PC-3 (cell line): ENCODE measurements at regions not wholly inside any gene's neighbourhood (a gene's known extent, or its start where the extent isn't known, plus 50 kb on each side); places are given as distances from the start of the nearest gene placed in this dataset.
"Not testable (repeated sequence)": the region's sequence is repeated elsewhere in the genome, so short reads cannot be mapped to it uniquely, and the experiment has no call there.

Experiments used
- ATAC-seq: fragments of 200-7000 bp; cut with Tn5 transposase; 2 replicates; pipeline ENCODE4 v1.9.1; 2020; ENCODE audit warnings: mild to moderate bottlenecking, moderate library complexity
- BruUV-seq: library from RNA; stranded (reverse); fragments of 400-500 nt; replicated peaks from 2 replicates; lab custom pipeline; 2021; lab: Mats Ljungman, UMichigan
- CTCF ChIA-PET: fragments of 300-600 bp; sonication (Branson Sonifier 250); formaldehyde crosslinking; loops from one replicate; lab custom pipeline; 2022; ENCODE audit warnings: antibody characterized with exemption; lab: Charles Lee
- POLR2A ChIA-PET: fragments of 300-600 bp; sonication (Branson Sonifier 250); formaldehyde crosslinking; loops from one replicate; lab custom pipeline; 2022; ENCODE audit warnings: antibody characterized with exemption; ENCODE audit not compliant: unreplicated experiment; lab: Charles Lee
- DNase-seq: peaks from one replicate; pipeline ENCODE4 v3.0.0-alpha.2; 2015
- H2AFZ ChIP-seq: fragments of 300-600 bp; sonication (generic); 2 replicates; pipeline ENCODE4 v1.6.0; 2016; ENCODE audit warnings: antibody characterized with exemption, low read length
- H3F3A ChIP-seq: fragments of 300-600 bp; sonication (generic); one replicate; pipeline ENCODE4 v1.6.0; 2017; ENCODE audit warnings: antibody characterized with exemption, low read length, control low read depth, mild to moderate bottlenecking; ENCODE audit not compliant: unreplicated experiment
- H3K27ac ChIP-seq: fragments of 300-600 bp; sonication (generic); 2 replicates; pipeline ENCODE4 v1.5.1; 2016; ENCODE audit warnings: mild to moderate bottlenecking, low read length
- H3K27me3 ChIP-seq: fragments of 300-600 bp; sonication (generic); 2 replicates; pipeline ENCODE4 v1.6.1; 2016; ENCODE audit warnings: low read length, mixed read lengths
- H3K36me3 ChIP-seq: fragments of 300-600 bp; sonication (generic); 2 replicates; pipeline ENCODE4 v1.6.1; 2016; ENCODE audit warnings: low read depth, mixed run types, low read length, mixed read lengths
- H3K4me1 ChIP-seq: fragments of 300-600 bp; sonication (generic); 2 replicates; pipeline ENCODE4 v1.5.1; 2016; ENCODE audit warnings: low read length; ENCODE audit not compliant: insufficient read depth
- H3K4me2 ChIP-seq: fragments of 300-600 bp; sonication (generic); 2 replicates; pipeline ENCODE4 v1.6.0; 2016; ENCODE audit warnings: low read length
- H3K4me3 ChIP-seq: fragments of 300-600 bp; sonication (generic); 2 replicates; pipeline ENCODE4 v1.5.1; 2016; ENCODE audit warnings: mild to moderate bottlenecking, low read length, mixed read lengths
- H3K79me2 ChIP-seq: fragments of 300-600 bp; sonication (generic); 2 replicates; pipeline ENCODE4 v1.6.1; 2017; ENCODE audit warnings: low read length, mixed read lengths
- H3K9ac ChIP-seq: fragments of 300-600 bp; sonication (generic); 2 replicates; pipeline ENCODE4 v1.6.0; 2016; ENCODE audit warnings: mild to moderate bottlenecking, low read length
- H3K9me2 ChIP-seq: fragments of 300-600 bp; sonication (generic); replicated peaks from 2 replicates; pipeline ENCODE4 v1.6.1; 2016; ENCODE audit warnings: mixed run types, low read length, mixed read lengths
- H3K9me3 ChIP-seq: fragments of 300-600 bp; sonication (generic); 2 replicates; pipeline ENCODE4 v1.6.1; 2016; ENCODE audit warnings: low read length, mixed read lengths
- H4K20me1 ChIP-seq: fragments of 300-600 bp; sonication (generic); 2 replicates; pipeline ENCODE4 v1.6.1; 2016; ENCODE audit warnings: low read length, mixed read lengths
- EZH2 ChIP-seq: fragments of 300-600 bp; sonication (generic); IDR thresholded peaks from one replicate; pipeline ENCODE4 v1.6.1; 2017; ENCODE audit warnings: antibody characterized with exemption, mild to moderate bottlenecking, low read length; ENCODE audit not compliant: unreplicated experiment
- EZH2phosphoT487 ChIP-seq: fragments of 300-600 bp; sonication (generic); IDR thresholded peaks from 2 replicates; pipeline ENCODE4 v1.6.1; 2018; ENCODE audit warnings: mild to moderate bottlenecking, antibody characterized with exemption, low read length, borderline replicate concordance
- intact Hi-C: fragments of 100-400 bp; cut with micrococcal nuclease; formaldehyde crosslinking; loops from 2 replicates; pipeline ENCODE4 v1.9.0; 2023
- TF ChIP-seq, protein P1 (sequence below): fragments of 300-600 bp; sonication (generic); conservative IDR thresholded peaks from 2 replicates; pipeline ENCODE4 v1.5.1; 2017; ENCODE audit warnings: antibody characterized with exemption, low read depth, mild to moderate bottlenecking, low read length

DNA sequence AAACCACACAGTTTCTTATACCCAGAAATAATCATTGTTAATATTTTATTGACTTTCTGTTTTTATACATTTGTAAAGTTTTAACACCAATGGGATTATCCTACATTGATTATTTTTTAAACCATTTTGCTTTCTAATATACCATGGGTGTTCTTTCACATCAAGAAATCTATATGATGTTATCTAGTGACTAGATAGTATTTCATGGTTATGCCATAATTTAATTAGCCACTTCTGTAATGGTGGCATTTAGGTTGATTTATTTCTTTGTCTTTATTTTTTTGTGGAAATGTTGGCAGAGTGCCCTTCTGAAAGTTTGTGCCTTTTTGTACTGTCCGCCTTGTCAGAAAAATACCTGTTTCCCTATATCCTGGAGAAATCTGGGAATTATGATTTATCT is 193.3 kb downstream of the CEP135 start:
- Histone ChIP-seq H4K20me1 (no peaks in the 10 kb centered on the region), H3K27me3 (peaks cover 27% of the 10 kb centered on the region), H3K27ac (no peak overlapping the region), H3K4me1 (no peaks in the 10 kb centered on the region), H3K9ac (no peak overlapping the region), H3K4me3 (no peak overlapping the region), H3F3A (no peaks in the 10 kb centered on the region), H3K9me2 (no peaks in the 10 kb centered on the region), H3K79me2 (no peaks in the 10 kb centered on the region), H2AFZ (no peak overlapping the region), H3K4me2 (no peak overlapping the region), H3K36me3 (no peaks in the 10 kb centered on the region), H3K9me3 (no peaks in the 10 kb centered on the region)
- POLR2A ChIA-PET, result no interaction called here
- CTCF ChIA-PET, result no interaction called here
- intact Hi-C loops, result no loop called here
- no peak for DNase-seq
- BruUV-seq, result no TSS peak
- no peak for ATAC-seq
- TF ChIP-seq, protein P1, sequence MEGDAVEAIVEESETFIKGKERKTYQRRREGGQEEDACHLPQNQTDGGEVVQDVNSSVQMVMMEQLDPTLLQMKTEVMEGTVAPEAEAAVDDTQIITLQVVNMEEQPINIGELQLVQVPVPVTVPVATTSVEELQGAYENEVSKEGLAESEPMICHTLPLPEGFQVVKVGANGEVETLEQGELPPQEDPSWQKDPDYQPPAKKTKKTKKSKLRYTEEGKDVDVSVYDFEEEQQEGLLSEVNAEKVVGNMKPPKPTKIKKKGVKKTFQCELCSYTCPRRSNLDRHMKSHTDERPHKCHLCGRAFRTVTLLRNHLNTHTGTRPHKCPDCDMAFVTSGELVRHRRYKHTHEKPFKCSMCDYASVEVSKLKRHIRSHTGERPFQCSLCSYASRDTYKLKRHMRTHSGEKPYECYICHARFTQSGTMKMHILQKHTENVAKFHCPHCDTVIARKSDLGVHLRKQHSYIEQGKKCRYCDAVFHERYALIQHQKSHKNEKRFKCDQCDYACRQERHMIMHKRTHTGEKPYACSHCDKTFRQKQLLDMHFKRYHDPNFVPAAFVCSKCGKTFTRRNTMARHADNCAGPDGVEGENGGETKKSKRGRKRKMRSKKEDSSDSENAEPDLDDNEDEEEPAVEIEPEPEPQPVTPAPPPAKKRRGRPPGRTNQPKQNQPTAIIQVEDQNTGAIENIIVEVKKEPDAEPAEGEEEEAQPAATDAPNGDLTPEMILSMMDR, result no peak
- TF ChIP-seq EZH2 (no peak), EZH2phosphoT487 (no peak)

DNA sequence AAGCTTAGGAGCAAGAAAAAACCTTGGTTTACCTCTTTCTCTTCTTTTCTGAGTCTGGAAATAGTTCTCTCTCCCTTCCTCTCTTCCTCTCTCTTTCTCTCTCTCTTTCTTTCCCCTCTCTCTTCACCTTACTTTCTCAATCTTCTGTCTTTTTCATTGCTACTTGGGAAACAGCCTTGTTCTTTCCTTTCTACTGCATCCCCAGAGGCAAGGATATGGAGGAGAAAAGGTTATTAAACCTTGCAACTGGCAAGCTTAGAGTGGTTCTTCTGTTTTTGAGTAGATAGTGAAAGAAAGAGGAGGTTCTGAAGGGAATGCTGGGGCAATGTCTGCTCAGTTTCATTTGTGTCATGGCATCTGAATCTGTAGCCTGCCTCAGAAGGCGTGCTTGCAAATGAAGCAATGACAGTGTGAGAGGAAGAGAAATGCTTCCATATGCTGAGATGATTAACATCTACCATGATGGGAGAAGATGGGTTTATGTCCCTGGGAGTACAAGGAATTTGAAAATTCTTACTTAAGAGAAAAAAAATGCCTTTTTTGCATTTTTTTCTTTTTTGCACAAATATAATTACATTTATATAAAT is 190.6 kb downstream of the CEP135 start:
- Histone ChIP-seq H4K20me1 (no peaks in the 10 kb centered on the region), H3K4me2 (no peak overlapping the region), H3K9me3 (no peaks in the 10 kb centered on the region), H3K36me3 (no peaks in the 10 kb centered on the region), H3K4me3 (no peak overlapping the region), H3K9ac (no peak overlapping the region), H3K79me2 (no peaks in the 10 kb centered on the region), H3K4me1 (no peaks in the 10 kb centered on the region), H3K27me3 (peaks cover 27% of the 10 kb centered on the region), H3F3A (no peaks in the 10 kb centered on the region), H3K27ac (no peak overlapping the region), H3K9me2 (no peaks in the 10 kb centered on the region), H2AFZ (no peak overlapping the region)
- intact Hi-C loops, result no loop called here
- ChIA-PET CTCF (no interaction called here), POLR2A (no interaction called here)
- BruUV-seq, result no TSS peak
- DNase-seq (no peak), ATAC-seq (no peak)
- TF ChIP-seq, protein P1, result no peak
- TF ChIP-seq EZH2 (no peak), EZH2phosphoT487 (no peak)

DNA sequence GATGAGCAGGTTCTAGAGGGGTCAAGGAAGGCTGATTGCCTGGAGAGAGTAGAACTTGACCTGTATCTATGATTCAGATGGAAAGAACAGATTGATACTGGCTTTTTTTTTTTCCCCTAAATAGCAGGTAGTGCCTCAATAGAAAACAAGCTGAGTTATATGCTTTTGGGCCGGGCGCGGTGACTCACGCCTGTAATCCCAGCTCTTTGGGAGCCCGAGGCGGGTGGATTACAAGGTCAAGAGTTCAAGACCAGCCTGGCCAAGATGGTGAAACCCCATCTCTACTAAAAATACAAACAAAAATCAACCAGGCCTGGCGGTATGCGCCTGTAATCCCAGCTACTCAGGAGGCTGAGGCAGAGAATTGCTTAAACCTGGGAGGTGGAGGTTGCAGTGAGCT is 186.1 kb downstream of the CEP135 start:
- DNase-seq, H3K4me2 ChIP-seq, ATAC-seq, H3K9me3 ChIP-seq, H3K27me3 ChIP-seq, H2AFZ ChIP-seq, H3K4me1 ChIP-seq, H3F3A ChIP-seq, H3K9ac ChIP-seq, H3K27ac ChIP-seq, H3K79me2 ChIP-seq, H4K20me1 ChIP-seq, H3K4me3 ChIP-seq, CTCF ChIA-PET, H3K9me2 ChIP-seq, intact Hi-C loops, POLR2A ChIA-PET, H3K36me3 ChIP-seq, BruUV-seq: not testable (repeated sequence)
